Hematopoietic multipotent progenitor cell (in vitro differentiated cells): ENCODE measurements at regions not wholly inside any gene's neighbourhood (a gene's known extent, or its start where the extent isn't known, plus 50 kb on each side); places are given as distances from the start of the nearest gene placed in this dataset.
A peak's percentile ranks its signal among the peaks of the same experiment; 100 is the strongest.

Experiments
- DNase-seq, 3 donors: peaks; one replicate each; pipeline ENCODE4 v3.0.0-alpha.2; 2011 to 2015; ENCODE audit warnings: low read depth in 2 of 3, low spot score in 2 of 3

- DNase-seq, result peak in 2 of 3 donors; percentile 57 to 64
These were observed 291.2 kb downstream of the PTPRC start for GRCh38 chr1:198929961-198930599.

GRCh38 chr1:198932351-198932991 lies 293.6 kb downstream of the PTPRC start:
- no peak for DNase-seq

GRCh38 chr1:198933515-198934222 lies 294.8 kb downstream of the PTPRC start:
- DNase-seq, result no peak

GRCh38 chr1:198934426-198934825 lies 295.6 kb downstream of the PTPRC start:
- no peak for DNase-seq

- DNase-seq, result peak in 2 of 3 donors; percentile 64 to 86
These were observed 296.1 kb downstream of the PTPRC start for GRCh38 chr1:198934901-198935305.

- peak in 2 of 3 donors; percentile 81 to 84 for DNase-seq
These were observed 296.6 kb downstream of the PTPRC start for GRCh38 chr1:198935306-198935921.

GRCh38 chr1:198936371-198937083 lies 297.7 kb downstream of the PTPRC start:
- no peak for DNase-seq

GRCh38 chr1:198937231-198938031 lies 298.6 kb downstream of the PTPRC start:
- DNase-seq, result peak in 2 of 3 donors; percentile 82 to 93

- no peak for DNase-seq
These were observed 300.4 kb downstream of the PTPRC start for GRCh38 chr1:198939286-198939685.

- peak in 1 of 3 donors; percentile 42 for DNase-seq
These were observed 301.1 kb downstream of the PTPRC start for GRCh38 chr1:198939956-198940355.

GRCh38 chr1:198942466-198942865 lies 303.6 kb downstream of the PTPRC start:
- no peak for DNase-seq

GRCh38 chr1:198943484-198944187 lies 304.8 kb downstream of the PTPRC start:
- DNase-seq, result no peak

- no peak for DNase-seq
These were observed 308.6 kb downstream of the PTPRC start for GRCh38 chr1:198947456-198947855.

- no peak for DNase-seq
These were observed 310.2 kb downstream of the PTPRC start for GRCh38 chr1:198948895-198949659.

GRCh38 chr1:198950036-198950435 lies 311.2 kb downstream of the PTPRC start:
- no peak for DNase-seq

- DNase-seq, result no peak
These were observed 316.2 kb downstream of the PTPRC start for GRCh38 chr1:198955085-198955484.

GRCh38 chr1:198957044-198957443 lies 318.2 kb downstream of the PTPRC start:
- no peak for DNase-seq

- DNase-seq, result no peak
These were observed 320.2 kb downstream of the PTPRC start for GRCh38 chr1:198959032-198959431.

GRCh38 chr1:198959676-198960075 lies 320.8 kb downstream of the PTPRC start:
- no peak for DNase-seq
